Fibroblast of lung (primary cell): ENCODE measurements at regions not wholly inside any gene's neighbourhood (a gene's known extent, or its start where the extent isn't known, plus 50 kb on each side); places are given as distances from the start of the nearest gene placed in this dataset.
"Not testable (repeated sequence)": the region's sequence is repeated elsewhere in the genome, so short reads cannot be mapped to it uniquely, and the experiment has no call there.

ENCODE experiments used
- DNase-seq, 2 donors: peaks; one replicate each; pipeline versions ENCODE4 v3.0.0 to v3.0.0-alpha.2; 2010; ENCODE audit warnings: low read depth in 2 of 2
- H2AFZ ChIP-seq: 2 replicates; pipeline ENCODE4 v1.5.1; 2012; ENCODE audit warnings: low read length, control low read depth, inconsistent platforms
- H3K27ac ChIP-seq: 2 replicates; pipeline ENCODE4 v1.5.1; 2011; ENCODE audit warnings: low read length, control low read depth; ENCODE audit not compliant: insufficient read depth
- H3K27me3 ChIP-seq: 2 replicates; pipeline ENCODE4 v1.5.1; 2011; ENCODE audit warnings: mild to moderate bottlenecking, low read length; ENCODE audit not compliant: control insufficient read depth, insufficient read depth
- H3K36me3 ChIP-seq: 2 replicates; pipeline ENCODE4 v1.5.1; 2011; ENCODE audit warnings: low read length; ENCODE audit not compliant: control insufficient read depth, insufficient read depth
- H3K4me1 ChIP-seq: 2 replicates; pipeline ENCODE4 v1.5.1; 2011; ENCODE audit warnings: low read length; ENCODE audit not compliant: control insufficient read depth, insufficient read depth; ENCODE audit errors: extremely low read depth
- H3K4me2 ChIP-seq: 2 replicates; pipeline ENCODE4 v1.5.1; 2011; ENCODE audit warnings: low read length, control low read depth; ENCODE audit not compliant: insufficient read depth; ENCODE audit errors: extremely low read depth
- H3K4me3 ChIP-seq, 4 experiments: fragments of 200-600 bp in 1 of 4; sonication (generic) in 1 of 4; replicated peaks in 1 of 4; 2 replicates each; pipeline ENCODE4 v1.5.1; 2011 to 2016; ENCODE audit warnings: low read length in 4 of 4, low read depth in 3 of 4, mild to moderate bottlenecking in 3 of 4, control low read depth in 2 of 4, inconsistent platforms in 1 of 4, mixed read lengths in 1 of 4; ENCODE audit not compliant: insufficient read depth in 1 of 4; ENCODE audit errors: control extremely low read depth in 1 of 4
- H3K79me2 ChIP-seq: 2 replicates; pipeline ENCODE4 v1.5.1; 2012; ENCODE audit warnings: mild to moderate bottlenecking, low read length, inconsistent platforms; ENCODE audit not compliant: control insufficient read depth, insufficient read depth
- H3K9ac ChIP-seq: 2 replicates; pipeline ENCODE4 v1.5.1; 2011; ENCODE audit warnings: mild to moderate bottlenecking, low read length, control low read depth; ENCODE audit not compliant: insufficient read depth
- H3K9me3 ChIP-seq: 2 replicates; pipeline ENCODE4 v1.5.1; 2012; ENCODE audit warnings: low read depth, low read length; ENCODE audit not compliant: control insufficient read depth, insufficient read depth
- H4K20me1 ChIP-seq: 2 replicates; pipeline ENCODE4 v1.5.1; 2011; ENCODE audit warnings: low read length; ENCODE audit not compliant: control insufficient read depth, insufficient read depth; ENCODE audit errors: extremely low read depth
- CTCF ChIP-seq, 2 donors: IDR thresholded peaks in 1 of 2; conservative IDR thresholded peaks in 1 of 2; 1 replicate in 1 of 2; 2 replicates in 1 of 2; pipeline ENCODE4 v1.5.1; 2011 to 2012; ENCODE audit warnings: low read length in 2 of 2, control low read depth in 1 of 2, inconsistent platforms in 1 of 2, low read depth in 1 of 2, mild to moderate bottlenecking in 1 of 2
- EZH2 ChIP-seq: IDR thresholded peaks from 2 replicates; pipeline ENCODE4 v1.5.1; 2012; ENCODE audit warnings: low read length, control low read depth, mild to moderate bottlenecking; ENCODE audit errors: missing control alignments

DNA sequence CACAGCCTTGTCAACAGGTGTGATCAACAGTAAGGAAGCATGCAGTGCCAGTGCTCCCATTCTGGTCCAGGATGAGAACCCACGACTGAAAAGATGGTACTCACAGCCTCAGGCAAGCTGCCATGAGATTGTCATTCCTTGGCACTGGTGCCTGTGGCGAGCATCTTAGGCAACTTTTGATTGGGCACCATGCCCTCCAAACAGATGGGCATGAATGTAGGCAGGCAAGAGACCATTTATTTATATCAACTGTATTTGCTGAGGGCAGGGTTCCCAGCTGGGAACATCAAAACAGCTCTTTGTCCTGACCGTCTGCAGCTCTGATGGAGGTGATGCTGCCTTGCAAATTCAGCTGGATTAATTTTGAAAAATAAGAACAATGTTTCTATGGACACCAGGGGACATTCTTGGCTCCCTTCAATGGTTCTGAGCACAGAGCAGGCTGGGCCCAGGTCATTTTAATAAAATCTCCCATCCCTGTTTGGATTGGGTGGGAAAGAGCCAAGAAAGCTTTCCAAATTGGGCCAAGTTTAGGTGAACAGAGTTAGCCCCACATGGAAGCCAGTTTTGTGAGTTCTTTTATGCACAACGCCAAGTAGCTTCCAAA is 522.5 kb downstream of the RMST start:
- no peak for TF ChIP-seq CTCF (conservative IDR thresholded peaks at IDR 0.05 in 1 of 2, IDR thresholded peaks at IDR 0.05 in 1 of 2; ENCODE audit: low read depth in 1 of 2, low read length in 2 of 2)
- no peak for TF ChIP-seq EZH2
- H3K36me3 ChIP-seq, result no peaks in the 10 kb centered on the region
- no peak for DNase-seq

GRCh38 chr12:97985834-97986233 is 523.2 kb downstream of the RMST start:
- no peak for TF ChIP-seq CTCF (conservative IDR thresholded peaks at IDR 0.05 in 1 of 2, IDR thresholded peaks at IDR 0.05 in 1 of 2; ENCODE audit: low read depth in 1 of 2, low read length in 2 of 2)
- TF ChIP-seq EZH2, result no peak
- Histone ChIP-seq H4K20me1 (no peaks in the 10 kb centered on the region), H3K4me1 (no peaks in the 10 kb centered on the region), H3K27me3 (no peaks in the 10 kb centered on the region), H3K79me2 (no peaks in the 10 kb centered on the region), H3K36me3 (no peaks in the 10 kb centered on the region), H3K4me2 (no peak overlapping the region), H2AFZ (no peak overlapping the region), H3K4me3 (no peak overlapping the region), H3K9ac (no peak overlapping the region), H3K27ac (no peak overlapping the region), H3K9me3 (no peaks in the 10 kb centered on the region)
- no peak for DNase-seq

More for the DNA sequence above, 522.5 kb downstream of the RMST start:
- no peak overlapping the region for H3K27ac ChIP-seq
- H3K4me1 ChIP-seq, result no peaks in the 10 kb centered on the region
- no peaks in the 10 kb centered on the region for H3K27me3 ChIP-seq
- no peak overlapping the region for H2AFZ ChIP-seq
- H3K9ac ChIP-seq, result no peak overlapping the region
- no peaks in the 10 kb centered on the region for H3K9me3 ChIP-seq
- no peak overlapping the region for H3K4me3 ChIP-seq
- no peak overlapping the region for H3K4me2 ChIP-seq
- H3K79me2 ChIP-seq, result no peaks in the 10 kb centered on the region
- no peaks in the 10 kb centered on the region for H4K20me1 ChIP-seq

- not testable (repeated sequence) for H3K79me2 ChIP-seq, H3K9ac ChIP-seq, H2AFZ ChIP-seq, H3K4me2 ChIP-seq, DNase-seq, H3K36me3 ChIP-seq, H3K4me1 ChIP-seq, H4K20me1 ChIP-seq, H3K27me3 ChIP-seq, H3K4me3 ChIP-seq, H3K9me3 ChIP-seq, H3K27ac ChIP-seq
Observed at GRCh38 chr12:97988588-97988987, 526.0 kb downstream of the RMST start.
